ENCODE measurements at regions not wholly inside any gene's neighbourhood (a gene's known extent, or its start where the extent isn't known, plus 50 kb on each side); places are given as distances from the start of the nearest gene placed in this dataset.
"Not testable (repeated sequence)": the region's sequence is repeated elsewhere in the genome, so short reads cannot be mapped to it uniquely, and the experiment has no call there.

DNA sequence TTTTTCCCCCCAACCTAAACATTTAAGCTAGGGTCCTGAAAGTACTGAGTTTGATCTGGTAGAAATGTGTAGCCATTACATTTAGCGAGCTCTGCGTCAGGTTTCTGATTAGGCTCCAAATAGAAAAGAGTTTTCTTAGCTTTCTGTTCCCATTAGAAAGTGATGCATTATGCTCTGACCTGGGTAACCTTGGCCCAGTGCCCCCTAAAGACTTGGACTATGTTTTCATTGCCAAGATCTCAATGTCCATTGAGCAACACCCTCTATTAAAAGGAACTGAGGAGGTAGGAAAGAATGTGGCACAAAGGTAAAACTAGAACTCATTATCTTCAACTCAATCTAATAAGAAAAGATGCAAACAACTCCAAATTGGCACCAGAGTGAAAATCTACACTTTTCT is 358.9 kb upstream of the PCSK5 start:
- in situ Hi-C loops (cut with HindIII; ENCODE audit: low sequenced_read_pairs): no loop called here

DNA sequence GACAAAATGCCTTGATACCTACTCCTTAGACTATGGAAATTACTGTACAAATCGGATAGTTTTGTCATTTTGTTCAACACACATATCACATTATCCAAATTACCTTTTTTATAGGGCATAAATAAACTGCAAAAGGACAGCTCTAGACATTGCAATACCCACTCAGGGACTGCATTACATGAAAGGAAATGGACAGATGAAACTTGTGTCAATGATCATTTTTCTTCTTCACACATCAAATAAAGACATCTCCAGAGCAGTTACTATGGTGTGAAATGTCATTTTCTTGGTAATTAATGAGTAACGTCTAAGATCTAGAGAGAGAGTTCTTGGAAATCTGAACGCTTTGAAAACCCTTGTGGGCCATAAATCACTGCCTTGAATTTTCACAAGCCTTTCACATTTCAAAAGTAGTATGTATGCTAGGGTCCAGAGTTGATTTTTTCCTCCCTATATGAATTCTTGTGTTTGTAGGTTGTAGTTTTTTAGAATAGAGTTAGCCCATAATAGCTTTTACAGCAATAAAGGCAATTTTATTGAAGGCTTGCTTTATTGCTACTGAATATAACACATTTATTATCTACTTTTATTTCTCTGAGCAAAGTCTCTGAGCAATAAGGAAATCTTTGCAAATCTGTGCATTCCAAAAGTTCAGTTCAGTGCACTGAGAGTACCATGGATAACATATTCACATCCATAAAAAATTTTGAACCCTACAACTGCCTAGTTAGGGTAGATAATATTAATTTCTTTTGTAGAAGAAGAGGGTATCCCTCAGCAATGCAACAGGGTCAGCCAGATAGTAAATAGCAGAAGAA is 358.0 kb upstream of the PCSK5 start:
- in situ Hi-C loops (cut with HindIII; ENCODE audit: low sequenced_read_pairs): no loop called here

DNA sequence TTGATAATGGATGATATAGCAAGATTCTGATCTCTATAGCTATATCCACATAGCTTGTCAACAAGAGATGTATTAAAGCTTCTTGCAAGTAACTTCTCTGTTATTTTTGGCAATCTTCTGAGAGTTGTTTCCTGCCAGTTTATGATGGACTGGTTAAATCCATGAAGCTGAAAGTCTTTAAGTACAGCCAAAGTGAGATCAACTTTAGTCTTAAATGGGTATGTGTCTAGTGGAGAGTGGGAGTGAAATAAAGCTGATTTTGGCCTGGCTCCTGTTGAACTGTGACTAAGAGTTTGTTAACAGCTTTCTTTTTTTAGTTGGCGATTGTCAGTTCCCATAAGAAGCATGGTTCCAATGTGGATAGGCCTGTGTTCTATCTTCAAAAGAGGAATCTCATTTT is 350.9 kb upstream of the PCSK5 start:
- in situ Hi-C loops (cut with HindIII; ENCODE audit: low sequenced_read_pairs): no loop called here

DNA sequence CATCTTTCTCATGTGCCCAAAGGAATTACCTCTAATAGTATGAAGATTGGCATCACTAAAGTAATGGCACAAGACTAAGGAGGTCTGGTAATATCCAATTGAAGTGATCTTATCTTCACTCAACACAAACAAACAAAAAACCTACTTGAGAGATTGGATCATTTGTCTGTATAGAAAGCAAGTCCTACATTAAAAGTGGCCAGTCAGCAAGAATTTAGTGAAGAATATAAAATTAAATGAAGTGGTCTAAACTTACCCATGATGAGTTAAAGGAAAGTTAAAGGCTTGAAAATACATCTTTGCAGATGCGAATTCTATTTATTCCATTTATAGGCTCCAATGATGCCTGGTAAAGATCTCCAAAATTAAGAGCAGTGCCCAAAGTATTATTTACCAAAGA is 350.3 kb upstream of the PCSK5 start:
- in situ Hi-C loops (cut with HindIII; ENCODE audit: low sequenced_read_pairs): no loop called here

DNA sequence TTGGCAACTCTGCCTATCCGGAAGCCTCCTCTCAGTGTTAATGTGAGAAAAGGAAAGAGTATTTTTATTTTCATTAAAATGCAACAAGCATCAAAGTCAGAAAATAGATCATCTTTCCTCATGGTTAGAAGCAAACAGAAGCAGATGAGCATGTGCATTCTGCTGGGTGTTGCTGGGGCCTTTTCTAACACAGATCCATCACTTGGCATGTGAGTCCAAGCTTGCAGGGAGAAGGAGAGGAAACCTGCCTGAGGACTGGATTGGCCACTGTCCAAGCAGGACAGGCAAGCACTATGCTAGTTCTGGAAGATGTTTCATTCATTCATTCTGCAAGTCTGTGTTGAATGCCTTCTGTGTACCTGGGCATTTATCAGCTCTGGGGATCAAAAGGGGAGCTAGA is 348.7 kb upstream of the PCSK5 start:
- in situ Hi-C loops (cut with HindIII; ENCODE audit: low sequenced_read_pairs): no loop called here

DNA sequence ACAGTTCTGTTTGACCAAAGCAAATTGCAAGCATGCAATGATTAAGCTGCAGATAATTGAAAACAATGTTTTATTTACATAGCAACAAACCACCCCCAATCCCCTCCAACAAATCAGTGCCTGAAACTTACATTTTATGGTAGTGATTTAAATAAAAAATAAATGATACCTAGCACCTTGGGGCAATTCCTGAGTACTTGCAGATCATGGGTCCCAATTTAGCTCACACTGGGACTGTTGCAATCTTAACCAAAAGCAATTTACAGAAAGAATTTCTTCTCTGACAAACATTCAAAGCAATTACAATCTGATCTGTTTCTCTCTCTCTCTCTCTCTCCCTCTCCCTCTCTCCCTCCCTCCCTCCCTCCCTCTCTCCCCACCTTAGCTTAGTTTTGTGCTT is 345.7 kb upstream of the PCSK5 start:
- in situ Hi-C loops (cut with HindIII; ENCODE audit: low sequenced_read_pairs): no loop called here

DNA sequence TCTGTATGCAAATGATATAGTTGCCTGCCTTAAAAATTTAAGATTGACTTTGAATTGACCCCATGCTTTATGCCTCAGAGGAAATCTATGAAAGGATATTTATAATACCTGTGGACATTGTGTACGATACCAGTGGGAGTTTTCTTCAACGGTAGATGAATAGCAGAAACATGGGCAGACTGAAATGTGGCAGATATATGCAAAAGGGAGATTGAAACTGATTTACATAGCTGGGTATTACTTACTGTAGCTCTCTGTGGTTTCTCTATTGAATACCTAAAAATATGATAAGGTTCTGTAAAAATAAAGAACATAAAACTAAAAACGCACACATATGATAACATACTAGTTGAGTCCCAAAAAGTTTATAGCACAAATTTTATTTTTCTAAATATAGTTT is 345.2 kb upstream of the PCSK5 start:
- in situ Hi-C loops (cut with HindIII; ENCODE audit: low sequenced_read_pairs): no loop called here

DNA sequence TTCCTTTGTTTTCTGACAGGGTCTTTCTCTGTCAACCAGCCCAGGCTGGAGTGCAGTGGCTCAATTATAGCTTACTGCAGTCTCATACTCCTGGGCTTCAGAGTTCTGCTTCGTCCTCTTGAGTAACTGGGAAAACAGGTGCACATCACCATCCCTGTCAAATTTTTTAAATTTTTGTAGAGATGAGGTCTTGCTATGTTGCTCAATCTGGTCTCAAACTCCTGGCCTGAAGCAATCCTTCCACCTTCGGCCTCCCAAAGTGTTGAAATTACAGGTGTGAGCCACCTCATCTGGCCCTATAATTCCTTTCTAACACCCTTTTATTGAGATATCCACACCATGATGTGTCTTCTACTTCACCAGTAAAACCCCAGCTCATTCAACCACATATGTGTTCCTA is 341.6 kb upstream of the PCSK5 start:
- in situ Hi-C loops (cut with HindIII; ENCODE audit: low sequenced_read_pairs): no loop called here

DNA sequence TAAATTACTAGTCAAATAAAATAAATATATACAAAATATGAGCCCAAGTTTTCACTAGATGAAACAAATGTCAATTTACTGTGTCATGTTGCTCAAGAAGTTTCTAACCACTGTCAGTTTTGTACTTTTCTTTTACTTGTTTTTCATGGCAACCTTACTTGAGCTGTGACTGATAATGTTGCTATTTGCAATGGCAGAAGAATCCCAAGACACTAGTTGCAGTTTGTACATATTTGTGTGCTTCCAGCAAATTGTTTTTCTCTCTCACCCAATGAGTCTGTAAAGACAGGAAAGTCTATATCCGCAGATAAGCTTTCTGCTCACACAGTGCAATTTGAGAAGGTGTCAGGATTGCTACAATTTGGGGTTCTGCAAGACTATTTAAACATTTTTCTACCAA is 338.6 kb upstream of the PCSK5 start:
- in situ Hi-C loops (cut with HindIII; ENCODE audit: low sequenced_read_pairs): no loop called here

DNA sequence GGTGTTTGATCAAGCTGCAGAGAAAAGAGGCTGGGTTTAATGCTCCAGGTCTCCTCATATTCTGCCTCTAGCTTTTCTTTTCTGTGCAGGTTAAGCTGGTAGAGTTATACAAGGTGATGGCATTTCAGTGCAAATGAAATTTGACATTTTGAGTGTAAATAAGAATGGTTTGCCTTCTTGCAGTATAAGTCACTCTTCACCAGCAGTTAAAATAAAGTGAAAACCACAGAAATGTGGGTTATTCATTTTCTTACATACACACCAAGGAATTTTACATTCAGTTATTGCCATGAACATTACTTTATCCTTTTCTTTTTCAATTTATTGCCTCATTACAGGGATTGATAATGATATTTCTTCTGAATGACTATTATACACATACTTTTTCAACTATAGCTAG is 337.5 kb upstream of the PCSK5 start:
- in situ Hi-C loops (cut with HindIII; ENCODE audit: low sequenced_read_pairs): no loop called here

DNA sequence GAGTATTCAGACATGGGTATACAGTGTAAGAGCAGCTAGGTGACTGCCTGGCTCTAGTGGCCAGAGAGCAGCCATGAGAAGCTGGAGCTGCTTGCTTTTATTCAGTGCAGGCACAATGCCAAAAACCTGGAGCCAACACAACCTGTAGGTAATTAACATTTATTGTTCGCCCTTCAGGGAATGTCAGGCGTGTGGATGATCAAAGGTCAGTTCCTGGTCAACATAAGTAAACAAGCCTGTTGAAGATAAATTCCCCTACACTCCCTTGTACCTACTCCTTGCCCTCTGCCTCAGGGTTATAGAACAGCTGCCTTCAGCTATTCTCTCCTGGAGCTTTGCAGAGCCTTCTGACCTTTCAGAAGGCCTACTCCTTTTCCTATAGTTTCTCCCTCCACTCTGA is 323.7 kb upstream of the PCSK5 start:
- in situ Hi-C loops (cut with HindIII; ENCODE audit: low sequenced_read_pairs): not testable (repeated sequence)

DNA sequence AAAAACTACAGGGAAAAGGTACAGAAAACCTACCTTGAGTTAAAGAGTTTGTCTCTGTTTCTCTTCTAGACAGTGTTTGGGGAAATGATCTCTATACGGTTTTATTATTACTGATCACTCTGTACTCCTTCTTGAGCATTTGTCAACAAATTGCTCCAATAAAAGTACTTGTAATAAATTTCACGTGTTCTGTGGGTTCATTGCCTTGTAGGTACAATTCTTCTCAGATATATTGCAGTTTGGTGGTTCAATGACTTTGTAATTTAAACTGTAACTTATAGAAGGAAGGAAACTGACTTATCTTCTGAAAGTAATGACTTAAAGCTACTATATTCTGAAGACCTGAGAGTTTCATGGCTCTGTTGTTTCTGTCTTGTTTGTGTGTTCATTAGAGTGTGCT is 319.9 kb upstream of the PCSK5 start:
- in situ Hi-C loops (cut with HindIII; ENCODE audit: low sequenced_read_pairs): no loop called here

DNA sequence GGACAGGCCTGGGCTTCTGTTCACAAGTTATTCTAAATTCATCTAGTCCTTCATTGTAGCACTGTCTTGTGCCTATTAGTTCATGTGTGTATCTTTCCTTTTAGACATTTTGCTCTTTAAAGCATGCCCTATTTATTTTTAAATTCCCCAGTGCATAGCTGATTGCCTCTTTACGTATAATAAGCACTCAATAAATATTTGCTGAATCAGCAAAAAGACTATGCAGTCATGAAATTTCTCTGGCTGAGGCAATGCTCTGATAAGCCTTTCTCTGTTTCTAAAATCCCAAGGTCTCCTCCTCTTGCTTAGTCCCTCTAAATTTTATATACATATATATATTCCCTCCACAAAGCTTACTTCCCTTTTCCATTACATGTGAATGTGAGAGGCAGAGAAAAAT is 315.9 kb upstream of the PCSK5 start:
- in situ Hi-C loops (cut with HindIII; ENCODE audit: low sequenced_read_pairs): no loop called here

DNA sequence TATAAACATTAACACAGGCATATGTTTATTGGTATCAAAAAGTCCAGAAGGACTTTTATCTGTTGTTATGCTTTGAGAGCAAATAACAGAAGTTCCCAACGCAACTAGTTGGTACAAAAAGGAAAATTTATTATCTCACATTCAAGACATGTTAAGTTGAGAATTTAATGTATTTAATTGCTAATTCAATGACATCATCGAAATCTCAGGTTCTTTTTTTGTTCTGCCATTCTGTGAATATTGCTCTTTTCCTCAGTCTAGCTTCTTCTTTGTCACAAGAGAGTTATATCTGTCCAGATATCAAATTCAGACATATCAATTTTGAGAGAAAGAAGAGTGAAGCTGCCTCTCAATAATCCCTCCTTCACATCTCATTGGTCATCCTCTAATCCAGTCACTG is 307.6 kb upstream of the PCSK5 start:
- in situ Hi-C loops (cut with HindIII; ENCODE audit: low sequenced_read_pairs): no loop called here

DNA sequence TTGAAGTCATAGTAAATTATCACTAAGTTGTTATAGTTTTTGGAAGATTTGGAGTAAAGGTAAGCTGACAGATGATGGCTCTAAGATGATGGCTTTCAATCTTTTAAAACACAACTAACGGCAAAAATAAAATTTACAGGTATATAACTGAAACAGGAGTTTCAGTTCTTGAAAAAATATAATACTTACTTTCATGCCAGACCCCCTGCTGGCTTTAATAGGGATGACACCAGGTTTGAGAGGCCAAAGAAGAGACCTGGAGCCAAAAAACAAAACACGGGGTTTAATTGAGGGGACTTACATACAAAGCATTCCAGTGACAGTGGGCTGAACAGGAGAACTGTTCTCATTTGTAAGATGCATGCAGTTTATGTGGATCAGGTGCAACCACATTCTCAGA is 301.7 kb upstream of the PCSK5 start:
- in situ Hi-C loops (cut with HindIII; ENCODE audit: low sequenced_read_pairs): no loop called here

DNA sequence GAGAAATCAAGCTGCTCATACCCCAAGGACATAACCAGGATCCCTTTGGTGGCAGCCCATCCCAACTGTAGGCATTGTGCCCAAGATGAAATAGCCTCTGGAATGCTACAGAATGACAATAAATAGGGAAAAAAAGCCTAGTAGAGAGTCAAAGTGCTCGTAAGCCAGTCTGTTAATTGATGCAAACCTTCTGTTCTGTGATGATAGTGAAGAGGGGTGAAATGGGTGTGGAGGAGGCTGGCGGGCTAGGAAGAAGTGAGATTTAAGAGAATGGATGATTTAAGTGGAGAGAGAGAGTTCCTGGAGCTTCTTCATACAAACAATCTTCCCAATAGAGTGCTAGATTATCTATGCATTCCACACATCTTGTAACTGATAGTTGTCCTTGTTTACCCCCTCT is 301.0 kb upstream of the PCSK5 start:
- in situ Hi-C loops (cut with HindIII; ENCODE audit: low sequenced_read_pairs): no loop called here

DNA sequence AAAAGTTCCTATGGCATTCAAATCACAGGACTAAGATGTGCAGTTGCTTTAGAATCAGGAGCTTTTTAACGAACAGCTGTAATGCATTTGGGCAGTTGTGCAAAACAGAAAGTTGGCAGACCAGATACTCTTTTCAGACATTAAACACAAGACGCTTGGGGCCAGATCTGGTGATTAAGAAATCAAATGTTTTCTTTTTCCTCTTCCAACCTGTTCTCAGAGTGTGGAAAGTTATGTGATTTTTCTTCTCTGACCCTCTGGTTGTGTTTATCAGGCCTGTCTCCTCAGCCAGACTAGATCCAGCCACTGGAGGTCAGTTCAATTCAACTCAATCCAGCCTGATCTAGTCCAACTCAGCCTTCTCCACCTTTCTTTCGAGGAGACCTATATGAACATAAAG is 298.5 kb upstream of the PCSK5 start:
- in situ Hi-C loops (cut with HindIII; ENCODE audit: low sequenced_read_pairs): no loop called here

DNA sequence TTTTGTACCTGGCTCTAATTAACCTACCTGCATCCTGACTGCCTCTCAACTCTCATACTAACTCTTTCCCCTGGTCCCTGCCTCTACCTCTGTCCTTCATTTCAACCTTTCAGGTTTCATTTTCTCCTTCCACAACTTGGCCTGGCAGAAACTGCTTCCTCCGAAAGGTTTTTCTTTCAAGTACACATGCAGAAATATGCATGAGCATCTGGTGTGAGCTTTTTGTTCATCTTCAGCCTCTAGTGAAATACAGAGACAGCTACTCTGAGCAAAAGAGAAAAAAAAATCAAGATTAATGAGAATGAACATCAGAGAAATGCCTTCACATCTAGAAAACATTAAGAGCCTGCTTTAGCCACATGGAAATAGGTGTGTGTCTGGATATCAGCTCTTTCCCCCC is 297.9 kb upstream of the PCSK5 start:
- in situ Hi-C loops (cut with HindIII; ENCODE audit: low sequenced_read_pairs): no loop called here

DNA sequence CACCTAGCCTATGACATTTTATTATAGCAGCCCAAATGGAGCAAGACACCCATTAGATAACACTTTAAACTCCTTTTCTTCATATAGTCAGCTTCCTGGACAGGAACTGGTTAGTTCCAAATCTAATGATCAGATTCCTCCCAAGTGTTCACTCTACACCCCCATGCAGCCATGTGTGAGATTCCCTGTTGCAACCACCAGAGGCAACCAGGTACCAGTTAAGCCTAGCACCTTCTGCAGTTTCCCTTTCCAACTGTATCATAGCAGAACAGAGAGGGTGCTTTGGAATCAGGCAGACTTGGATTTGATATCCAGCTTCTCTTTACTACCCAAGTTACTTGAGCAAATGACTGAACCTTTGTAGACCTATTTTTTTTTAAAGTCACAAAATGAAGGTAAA is 296.6 kb upstream of the PCSK5 start:
- in situ Hi-C loops (cut with HindIII; ENCODE audit: low sequenced_read_pairs): no loop called here

DNA sequence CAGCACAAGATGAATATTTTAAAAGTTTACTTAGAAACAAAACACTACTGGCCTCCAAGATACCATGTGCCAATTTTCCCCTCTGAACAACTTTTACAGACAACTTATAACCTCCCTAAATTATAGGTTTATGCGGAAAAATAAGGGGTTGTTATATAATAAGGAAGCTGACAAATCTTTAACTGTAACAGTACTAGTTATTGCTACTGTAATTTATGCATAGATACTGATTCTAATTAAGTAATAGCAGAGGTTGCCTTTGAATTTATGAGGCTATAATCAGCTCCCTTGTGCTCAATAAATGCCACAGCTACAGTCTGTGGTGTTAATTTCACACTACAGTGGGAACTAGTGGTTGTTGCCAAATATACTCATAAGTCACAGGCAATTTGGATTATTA is 291.3 kb upstream of the PCSK5 start:
- in situ Hi-C loops (cut with HindIII; ENCODE audit: low sequenced_read_pairs): no loop called here

DNA sequence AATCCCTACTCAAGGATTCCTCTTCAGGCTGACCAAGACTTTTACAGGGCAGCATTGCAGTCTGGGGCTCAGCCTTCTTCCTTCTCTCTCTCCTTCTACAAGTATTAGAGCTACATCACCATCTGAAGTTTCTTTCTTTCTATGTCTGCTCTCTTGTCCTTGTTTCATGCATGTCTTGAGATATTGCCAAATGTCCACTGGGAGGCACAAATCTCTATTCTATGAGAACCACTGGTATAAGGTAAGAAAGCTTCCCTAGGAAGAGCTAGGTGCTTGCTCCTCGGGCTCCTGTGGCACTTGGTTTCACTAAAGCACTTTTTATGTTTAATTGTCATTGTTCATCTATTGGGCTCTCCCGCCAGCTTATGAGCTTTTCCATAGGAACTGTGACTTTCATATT is 289.2 kb upstream of the PCSK5 start:
- in situ Hi-C loops (cut with HindIII; ENCODE audit: low sequenced_read_pairs): no loop called here

DNA sequence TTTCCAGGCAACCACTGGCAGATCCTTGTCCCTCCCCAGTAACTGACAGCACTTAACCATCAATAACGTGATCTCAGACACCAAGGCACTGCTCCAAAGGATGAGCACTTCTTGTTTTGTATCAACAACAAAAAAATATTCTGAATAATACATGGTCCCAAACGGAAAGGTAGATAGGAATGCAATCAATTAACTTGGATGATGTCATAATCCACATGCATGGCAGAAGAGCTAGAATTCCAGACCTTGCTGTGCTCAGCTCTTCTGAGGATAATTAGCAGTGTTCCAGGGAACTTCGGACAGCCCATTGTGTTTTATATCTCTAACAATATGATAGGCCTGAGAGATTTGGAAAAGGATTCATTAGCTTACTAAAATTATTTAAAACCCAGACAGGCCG is 288.4 kb upstream of the PCSK5 start:
- in situ Hi-C loops (cut with HindIII; ENCODE audit: low sequenced_read_pairs): no loop called here

DNA sequence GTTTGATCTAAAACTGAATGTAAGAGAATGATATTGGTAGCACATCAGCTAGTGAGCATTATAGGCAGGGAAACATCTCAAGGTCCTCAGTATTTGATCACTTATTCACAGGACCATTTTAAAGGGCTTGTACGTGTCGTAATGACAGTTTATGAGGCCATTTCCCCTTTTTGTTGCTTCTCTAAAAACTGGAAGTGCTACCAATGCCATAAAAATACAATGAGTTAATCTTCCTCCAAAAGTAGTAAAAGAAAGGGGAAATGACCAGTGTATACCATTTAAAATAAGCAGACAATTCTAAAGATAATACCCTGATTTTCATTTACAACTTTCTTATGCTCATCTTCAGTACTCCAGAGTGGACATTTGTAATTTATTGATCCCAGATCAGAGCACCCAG is 285.8 kb upstream of the PCSK5 start:
- in situ Hi-C loops (cut with HindIII; ENCODE audit: low sequenced_read_pairs): no loop called here

All from DLD1 (cell line).